ENCODE measurements at regions not wholly inside any gene's neighbourhood (a gene's known extent, or its start where the extent isn't known, plus 50 kb on each side); places are given as distances from the start of the nearest gene placed in this dataset.

DNA sequence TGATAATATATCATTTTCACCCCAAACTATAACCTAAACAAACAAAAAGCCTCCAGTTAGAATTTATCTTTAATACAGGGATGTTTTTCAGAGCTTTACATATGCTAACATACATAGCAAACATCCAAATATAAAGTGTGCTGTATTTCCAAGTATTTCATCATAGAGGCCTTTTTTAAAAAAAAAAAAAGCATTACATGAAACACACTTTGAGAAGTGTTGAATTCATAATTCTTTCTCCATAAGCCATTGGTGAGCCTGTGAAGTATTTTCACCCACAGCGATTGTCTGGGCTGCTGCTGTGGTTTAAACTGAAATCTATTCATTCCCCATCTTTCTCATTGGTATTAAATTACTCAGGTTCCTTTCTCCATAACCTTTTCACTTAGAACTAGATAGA is 503.4 kb upstream of the CDH8 start:
- Histone ChIP-seq H3K27me3 (no peaks in the 10 kb centered on the region), H3K27ac (no peak overlapping the region), H3K36me3 (no peaks in the 10 kb centered on the region), H3K4me1 (no peaks in the 10 kb centered on the region), H3K9me3 (no peaks in the 10 kb centered on the region), H3K4me3 (no peak overlapping the region)
- no peak for TF ChIP-seq EP300 (IDR thresholded peaks at IDR 0.05)
- TF ChIP-seq POLR2AphosphoS5 (IDR thresholded peaks at IDR 0.05) = no peak
- no peak for TF ChIP-seq POLR2A (IDR thresholded peaks at IDR 0.05)
- TF ChIP-seq, protein P1, sequence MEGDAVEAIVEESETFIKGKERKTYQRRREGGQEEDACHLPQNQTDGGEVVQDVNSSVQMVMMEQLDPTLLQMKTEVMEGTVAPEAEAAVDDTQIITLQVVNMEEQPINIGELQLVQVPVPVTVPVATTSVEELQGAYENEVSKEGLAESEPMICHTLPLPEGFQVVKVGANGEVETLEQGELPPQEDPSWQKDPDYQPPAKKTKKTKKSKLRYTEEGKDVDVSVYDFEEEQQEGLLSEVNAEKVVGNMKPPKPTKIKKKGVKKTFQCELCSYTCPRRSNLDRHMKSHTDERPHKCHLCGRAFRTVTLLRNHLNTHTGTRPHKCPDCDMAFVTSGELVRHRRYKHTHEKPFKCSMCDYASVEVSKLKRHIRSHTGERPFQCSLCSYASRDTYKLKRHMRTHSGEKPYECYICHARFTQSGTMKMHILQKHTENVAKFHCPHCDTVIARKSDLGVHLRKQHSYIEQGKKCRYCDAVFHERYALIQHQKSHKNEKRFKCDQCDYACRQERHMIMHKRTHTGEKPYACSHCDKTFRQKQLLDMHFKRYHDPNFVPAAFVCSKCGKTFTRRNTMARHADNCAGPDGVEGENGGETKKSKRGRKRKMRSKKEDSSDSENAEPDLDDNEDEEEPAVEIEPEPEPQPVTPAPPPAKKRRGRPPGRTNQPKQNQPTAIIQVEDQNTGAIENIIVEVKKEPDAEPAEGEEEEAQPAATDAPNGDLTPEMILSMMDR (IDR thresholded peaks at IDR 0.05) = no peak
- 78 to 89% methylated on average over 1 of the region's 1 CpG for WGBS, 2 donors
- intact Hi-C loops (cut with DNase I) = no loop called here
- no peak for DNase-seq

DNA sequence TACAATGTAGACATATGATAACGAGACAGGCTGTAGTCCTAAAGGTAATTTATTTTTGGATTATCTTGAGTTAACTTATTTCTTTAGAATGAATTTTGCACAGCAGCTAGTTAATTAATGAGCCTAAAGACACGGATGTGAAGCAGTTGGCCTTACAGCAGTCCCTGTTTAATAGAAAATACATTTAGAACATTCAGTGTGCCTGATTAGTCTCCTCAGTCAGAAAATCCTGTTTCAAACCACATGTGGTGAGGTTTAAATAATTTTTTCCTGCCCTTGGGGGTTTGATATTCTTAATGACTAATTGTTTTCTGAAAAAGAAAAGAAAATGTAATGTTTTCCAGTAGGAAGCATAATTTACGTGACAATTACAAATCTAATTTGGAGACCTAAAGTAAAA is 494.2 kb upstream of the CDH8 start:
- DNase-seq = no peak
- H3K9me3 ChIP-seq = no peaks in the 10 kb centered on the region
- no peak overlapping the region for H3K4me3 ChIP-seq
- no peaks in the 10 kb centered on the region for H3K4me1 ChIP-seq
- 45 to 72% methylated on average over 3 of the region's 3 CpGs for WGBS, 2 donors
- H3K27ac ChIP-seq = no peak overlapping the region
- no peaks in the 10 kb centered on the region for H3K27me3 ChIP-seq
- no peaks in the 10 kb centered on the region for H3K36me3 ChIP-seq
- intact Hi-C loops (cut with DNase I) = no loop called here
- TF ChIP-seq EP300 (IDR thresholded peaks at IDR 0.05) (no peak), POLR2AphosphoS5 (IDR thresholded peaks at IDR 0.05) (no peak), POLR2A (IDR thresholded peaks at IDR 0.05) (no peak)
- TF ChIP-seq, protein P1 (IDR thresholded peaks at IDR 0.05) = no peak

DNA sequence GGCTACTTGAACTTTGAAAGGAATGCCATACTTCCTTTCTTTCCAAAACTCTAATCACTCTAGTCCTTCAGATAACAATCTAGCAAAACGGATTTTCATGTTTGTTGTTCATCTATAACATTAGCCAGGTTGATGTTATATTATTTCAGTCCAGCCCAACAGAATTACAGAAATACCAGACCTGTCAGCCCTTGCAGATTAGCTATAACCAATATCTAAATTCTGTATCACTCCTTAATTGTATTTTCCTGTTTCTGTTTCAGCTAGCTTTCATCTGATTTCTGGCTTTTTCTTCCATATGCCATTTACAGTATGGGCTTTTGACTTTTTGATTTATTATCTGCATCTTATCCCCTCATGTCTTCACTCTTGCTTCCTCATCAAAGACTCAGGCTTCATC is 479.8 kb upstream of the CDH8 start:
- no peak overlapping the region for H3K4me3 ChIP-seq
- no peaks in the 10 kb centered on the region for H3K36me3 ChIP-seq
- intact Hi-C loops (cut with DNase I) = no loop called here
- H3K27me3 ChIP-seq = no peaks in the 10 kb centered on the region
- no peaks in the 10 kb centered on the region for H3K4me1 ChIP-seq
- no peaks in the 10 kb centered on the region for H3K9me3 ChIP-seq
- 37 to 42% methylated on average over 1 of the region's 1 CpG for whole genome bisulfite sequencing, 2 donors
- no peak for DNase-seq
- TF ChIP-seq POLR2AphosphoS5 (IDR thresholded peaks at IDR 0.05) = no peak
- TF ChIP-seq POLR2A (IDR thresholded peaks at IDR 0.05) = no peak
- TF ChIP-seq, protein P1 (IDR thresholded peaks at IDR 0.05) = no peak
- no peak for TF ChIP-seq EP300 (IDR thresholded peaks at IDR 0.05)
- H3K27ac ChIP-seq = no peak overlapping the region

DNA sequence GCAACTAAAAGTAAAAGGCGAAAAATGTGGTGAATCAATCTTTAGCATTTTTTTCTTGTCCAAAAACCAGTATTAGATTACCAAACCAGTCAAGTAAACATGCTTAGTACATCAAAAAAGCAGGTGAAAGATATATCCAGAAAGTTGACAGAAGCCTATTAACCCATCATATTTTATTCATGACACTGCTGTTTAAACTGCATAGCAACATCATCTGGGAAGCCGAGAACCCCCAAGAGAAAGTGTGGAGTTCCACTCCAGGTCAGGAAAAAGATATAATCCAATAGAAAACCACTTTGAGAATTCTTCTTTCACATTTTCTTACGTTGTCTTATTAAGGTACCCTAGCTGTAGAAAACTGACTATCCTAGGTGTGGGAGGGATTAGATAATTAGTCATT is 466.8 kb upstream of the CDH8 start:
- H3K36me3 ChIP-seq = no peaks in the 10 kb centered on the region
- H3K27me3 ChIP-seq = no peaks in the 10 kb centered on the region
- TF ChIP-seq, protein P1 (IDR thresholded peaks at IDR 0.05) = no peak
- no peak for TF ChIP-seq EP300 (IDR thresholded peaks at IDR 0.05)
- no peak for TF ChIP-seq POLR2A (IDR thresholded peaks at IDR 0.05)
- no peak for TF ChIP-seq POLR2AphosphoS5 (IDR thresholded peaks at IDR 0.05)
- no peak overlapping the region for H3K4me3 ChIP-seq
- H3K4me1 ChIP-seq = no peaks in the 10 kb centered on the region
- intact Hi-C loops (cut with DNase I) = no loop called here
- no peak for DNase-seq
- no peaks in the 10 kb centered on the region for H3K9me3 ChIP-seq
- 82 to 85% methylated on average over 3 of the region's 3 CpGs for WGBS, 2 donors
- H3K27ac ChIP-seq = no peak overlapping the region

DNA sequence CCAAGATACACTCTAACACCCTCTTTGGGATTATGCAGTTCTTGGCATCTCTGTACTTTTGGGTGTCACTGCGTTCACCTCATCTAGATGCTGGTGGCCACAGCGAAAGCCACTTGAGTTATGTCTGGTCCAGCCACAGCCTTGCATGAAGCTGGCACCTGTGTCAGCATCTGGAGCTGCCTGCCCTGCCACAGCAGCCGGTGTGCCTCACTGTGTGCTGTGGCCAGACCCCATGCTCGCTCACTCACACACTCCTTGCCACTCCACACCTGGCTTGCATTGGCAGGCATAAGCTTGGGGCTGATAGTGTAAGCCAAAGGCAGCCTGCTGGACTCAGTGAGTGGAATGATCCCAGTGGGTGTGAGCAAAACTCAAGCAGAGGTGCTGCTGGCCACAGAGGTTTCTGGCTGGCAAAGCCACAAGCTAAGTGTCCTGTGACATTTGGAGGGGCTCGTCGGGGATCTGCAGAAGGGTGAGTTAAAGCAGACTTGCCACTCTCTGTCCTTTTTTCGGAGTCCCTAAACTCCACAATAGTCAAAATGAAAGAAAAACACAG is 442.7 kb upstream of the CDH8 start:
- Histone ChIP-seq H3K4me1 (no peaks in the 10 kb centered on the region), H3K27me3 (no peaks in the 10 kb centered on the region), H3K27ac (no peak overlapping the region), H3K36me3 (no peaks in the 10 kb centered on the region), H3K4me3 (no peak overlapping the region), H3K9me3 (peaks cover 0 to 8% (median 0%) of the 10 kb centered on the region in 4 donors)
- no peak for DNase-seq
- 90 to 91% methylated on average over 7 of the region's 7 CpGs for WGBS, 2 donors
- TF ChIP-seq POLR2AphosphoS5 (IDR thresholded peaks at IDR 0.05) (no peak), EP300 (IDR thresholded peaks at IDR 0.05) (no peak), POLR2A (IDR thresholded peaks at IDR 0.05) (no peak)
- TF ChIP-seq, protein P1 (IDR thresholded peaks at IDR 0.05) = no peak
- intact Hi-C loops (cut with DNase I) = no loop called here
